Urothelium cell line (cell line): ENCODE measurements at regions not wholly inside any gene's neighbourhood (a gene's known extent, or its start where the extent isn't known, plus 50 kb on each side); places are given as distances from the start of the nearest gene placed in this dataset.
A peak's percentile ranks its signal among the peaks of the same experiment; 100 is the strongest.
"Not testable (repeated sequence)": the region's sequence is repeated elsewhere in the genome, so short reads cannot be mapped to it uniquely, and the experiment has no call there.

Experiments
- DNase-seq: peaks from one replicate; pipeline ENCODE4 v3.0.0; 2011; ENCODE audit warnings: low spot score, mixed read lengths
- FAIRE-seq: peaks from 2 replicates; lab custom pipeline; 2011; peaks lifted over from hg19 to GRCh38; lab: Jason Lieb, UNC

GRCh38 chr10:64753516-64753915 lies 1232.3 kb downstream of the REEP3 start:
- no peak for FAIRE-seq
- DNase-seq = no peak

GRCh38 chr10:64760371-64760770 lies 1239.2 kb downstream of the REEP3 start:
- FAIRE-seq (no peak), DNase-seq (peak; percentile 10)

GRCh38 chr10:64762861-64763260 lies 1241.7 kb downstream of the REEP3 start:
- FAIRE-seq = no peak
- no peak for DNase-seq

GRCh38 chr10:64765498-64765897 lies 1244.3 kb downstream of the REEP3 start:
- FAIRE-seq (no peak), DNase-seq (no peak)

- no peak for DNase-seq
- FAIRE-seq = no peak
Observed at GRCh38 chr10:64771253-64772050, 1250.3 kb downstream of the REEP3 start.

- no peak for FAIRE-seq
- DNase-seq = peak; percentile 8
Observed at GRCh38 chr10:64773357-64773756, 1252.2 kb downstream of the REEP3 start.

GRCh38 chr10:64784451-64784850 lies 1263.2 kb downstream of the REEP3 start:
- not testable (repeated sequence) for FAIRE-seq, DNase-seq

- no peak for FAIRE-seq
Observed at GRCh38 chr10:64785816-64786215, 1264.6 kb downstream of the REEP3 start.

GRCh38 chr10:64786989-64787388 lies 1265.8 kb downstream of the REEP3 start:
- FAIRE-seq (no peak), DNase-seq (no peak)

More at GRCh38 chr10:64785816-64786215, 1264.6 kb downstream of the REEP3 start:
- no peak for DNase-seq

GRCh38 chr10:64795847-64796246 lies 1274.6 kb downstream of the REEP3 start:
- FAIRE-seq (no peak), DNase-seq (no peak)

- FAIRE-seq (no peak), DNase-seq (no peak)
Observed at GRCh38 chr10:64798297-64798696, 1277.1 kb downstream of the REEP3 start.

GRCh38 chr10:64808233-64808632 lies 1287.0 kb downstream of the REEP3 start:
- not testable (repeated sequence) for DNase-seq, FAIRE-seq

GRCh38 chr10:64810046-64810445 lies 1288.8 kb downstream of the REEP3 start:
- peak; percentile 23 for DNase-seq
- not testable (repeated sequence) for FAIRE-seq

- no peak for FAIRE-seq
- no peak for DNase-seq
Observed at GRCh38 chr10:64813391-64813790, 1292.2 kb downstream of the REEP3 start.

- FAIRE-seq = no peak
- no peak for DNase-seq
Observed at GRCh38 chr10:64814201-64814600, 1293.0 kb downstream of the REEP3 start.

- FAIRE-seq = no peak
Observed at GRCh38 chr10:64829888-64830412, 1308.7 kb downstream of the REEP3 start.

GRCh38 chr10:64830869-64831268 lies 1309.7 kb downstream of the REEP3 start:
- FAIRE-seq = no peak

More at GRCh38 chr10:64829888-64830412, 1308.7 kb downstream of the REEP3 start:
- no peak for DNase-seq

GRCh38 chr10:64840341-64840740 lies 1319.1 kb downstream of the REEP3 start:
- DNase-seq (no peak), FAIRE-seq (peak; percentile 40)

More at GRCh38 chr10:64830869-64831268, 1309.7 kb downstream of the REEP3 start:
- DNase-seq = no peak

- DNase-seq (no peak), FAIRE-seq (no peak)
Observed at GRCh38 chr10:64846700-64847099, 1325.5 kb downstream of the REEP3 start.

- FAIRE-seq (no peak), DNase-seq (no peak)
Observed at GRCh38 chr10:64855941-64856340, 1334.7 kb downstream of the REEP3 start.

GRCh38 chr10:64859911-64860310 lies 1338.7 kb downstream of the REEP3 start:
- FAIRE-seq (no peak), DNase-seq (no peak)

- FAIRE-seq (no peak), DNase-seq (no peak)
Observed at GRCh38 chr10:64863836-64864235, 1342.6 kb downstream of the REEP3 start.
